ENCODE measurements at regions not wholly inside any gene's neighbourhood (a gene's known extent, or its start where the extent isn't known, plus 50 kb on each side); places are given as distances from the start of the nearest gene placed in this dataset.

DNA sequence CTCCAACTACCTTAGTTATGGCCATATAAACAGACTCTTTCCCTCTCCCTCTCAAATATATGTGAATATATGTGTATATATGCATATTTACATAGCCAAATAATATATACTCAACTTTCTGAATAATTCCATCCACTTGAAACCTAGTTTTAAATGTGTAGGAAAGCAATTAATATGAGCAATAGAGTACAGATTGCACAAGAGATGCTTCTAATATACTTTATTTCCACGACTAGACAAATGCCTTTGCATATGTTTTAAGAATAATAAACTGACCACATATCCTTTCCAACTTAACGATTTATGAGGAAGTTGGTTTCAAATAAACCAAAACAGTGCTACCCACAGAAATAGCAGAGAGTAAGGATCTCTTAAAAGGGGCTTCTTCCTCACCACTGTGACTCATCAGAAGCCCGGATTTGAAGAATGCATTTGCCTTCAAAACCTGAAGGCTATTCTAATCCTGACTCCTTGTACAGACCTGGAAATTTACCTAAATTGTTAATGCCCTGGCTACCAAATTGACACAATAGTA is 266.3 kb downstream of the AHR start:
- TF ChIP-seq POLR2A (IDR thresholded peaks at IDR 0.05; ENCODE audit: low read depth, low read length) (no peak), TAF1 (IDR thresholded peaks at IDR 0.05; ENCODE audit: low read depth, low read length) (no peak), POLR2AphosphoS5 (IDR thresholded peaks at IDR 0.05; ENCODE audit: low read depth, low read length) (no peak), PAX5 (IDR thresholded peaks at IDR 0.05; ENCODE audit: insufficient read depth, low read length, severe bottlenecking) (no peak)
